A549 (cell line): ENCODE measurements at regions not wholly inside any gene's neighbourhood (a gene's known extent, or its start where the extent isn't known, plus 50 kb on each side); places are given as distances from the start of the nearest gene placed in this dataset.
"Not testable (repeated sequence)": the region's sequence is repeated elsewhere in the genome, so short reads cannot be mapped to it uniquely, and the experiment has no call there.

Source experiments
- ATAC-seq, 2 experiments: fragments of 200-7000 bp in 1 of 2; fragments of >200 bp in 1 of 2; cut with Nextera tagmentation in 1 of 2; cut with Tn5 transposase in 1 of 2; 3 replicates each; pipeline versions ENCODE4 v1.8.0 to v1.9.1; 2018 to 2020; ENCODE audit warnings: mild to moderate bottlenecking in 1 of 2, moderate library complexity in 1 of 2
- CTCF ChIA-PET: fragments of 300-600 bp; sonication (Branson Sonifier 250); formaldehyde crosslinking; extraction: SDS; loops from one replicate; lab custom pipeline; 2021; ENCODE audit warnings: antibody characterized with exemption, inconsistent platforms; lab: Yijun Ruan, JAX
- POLR2A ChIA-PET: fragments of 350-600 bp; formaldehyde crosslinking; extraction: SDS; loops from one replicate; lab custom pipeline; 2021; ENCODE audit warnings: antibody characterized with exemption, inconsistent platforms; lab: Yijun Ruan, JAX
- DNase-seq, 2 experiments: peaks; one replicate each; pipeline versions ENCODE4 v3.0.0 to v3.0.0-alpha.2; 2011 to 2016; ENCODE audit warnings: low read depth in 1 of 2, low spot score in 1 of 2
- FAIRE-seq: peaks from 2 replicates; lab custom pipeline; 2011; peaks lifted over from hg19 to GRCh38; lab: Jason Lieb, UNC
- H3K27ac ChIP-seq, 2 experiments: fragments of >200 bp; sonication (Bioruptor Twin); formaldehyde crosslinking; 3 replicates each; pipeline ENCODE4 v1.5.1; 2016 to 2017
- H3K4me1 ChIP-seq: fragments of >200 bp; sonication (Bioruptor Twin); formaldehyde crosslinking; 3 replicates; pipeline ENCODE4 v1.6.1; 2016
- H3K4me2 ChIP-seq: fragments of >200 bp; sonication (Bioruptor Twin); formaldehyde crosslinking; 3 replicates; pipeline ENCODE4 v1.6.1; 2016
- H3K4me3 ChIP-seq: fragments of >200 bp; sonication (Bioruptor Twin); formaldehyde crosslinking; 3 replicates; pipeline ENCODE4 v1.5.1; 2016
- H3K9me3 ChIP-seq: fragments of >200 bp; sonication (Bioruptor Twin); formaldehyde crosslinking; 3 replicates; pipeline ENCODE4 v1.6.1; 2016
- BHLHE40 ChIP-seq: IDR thresholded peaks from 2 replicates; pipeline ENCODE4 v1.6.1; 2012; ENCODE audit warnings: low read depth, low read length, inconsistent platforms
- CHD2 ChIP-seq: fragments of 150-350 bp; IDR thresholded peaks from 2 replicates; pipeline ENCODE4 v1.6.1; 2014; ENCODE audit warnings: low read length; ENCODE audit not compliant: partially characterized antibody
- CHD4 ChIP-seq: fragments of 200-600 bp; sonication (generic); IDR thresholded peaks from 2 replicates; pipeline ENCODE4 v1.6.1; 2016; ENCODE audit warnings: antibody characterized with exemption, mild to moderate bottlenecking, borderline replicate concordance
- CTCF ChIP-seq: fragments of >200 bp; sonication (Bioruptor Twin); formaldehyde crosslinking; IDR thresholded peaks from 3 replicates; pipeline ENCODE4 v1.5.1; 2016
- EHF ChIP-seq: fragments of 250-450 bp; sonication (Bioruptor Pico); IDR thresholded peaks from 2 replicates; pipeline ENCODE4 v1.5.0; 2020; ENCODE audit warnings: mild to moderate bottlenecking
- ELK1 ChIP-seq: fragments of 150-350 bp; IDR thresholded peaks from 2 replicates; pipeline ENCODE4 v1.6.1; 2014; ENCODE audit warnings: low read depth, mild to moderate bottlenecking, low read length
- EP300 ChIP-seq, 2 experiments: fragments of >200 bp; sonication (Bioruptor Twin); formaldehyde crosslinking; IDR thresholded peaks; 2 replicates in 1 of 2; 3 replicates in 1 of 2; pipeline ENCODE4 v1.6.1; 2016 to 2017
- FOSL2 ChIP-seq, 2 experiments: fragments of 450-650 bp in 1 of 2; fragments of >200 bp in 1 of 2; sonication (Bioruptor Twin) in 1 of 2; formaldehyde crosslinking; IDR thresholded peaks; 2 replicates each; pipeline versions ENCODE4 v1.5.0 to v1.6.1; 2016 to 2020; ENCODE audit warnings: mild to moderate bottlenecking in 1 of 2, moderate library complexity in 1 of 2
- JUNB ChIP-seq: fragments of >200 bp; sonication (Bioruptor Twin); formaldehyde crosslinking; IDR thresholded peaks from 2 replicates; pipeline ENCODE4 v1.6.1; 2016
- KDM1A ChIP-seq: fragments of 200-600 bp; sonication (generic); IDR thresholded peaks from 2 replicates; pipeline ENCODE4 v1.6.1; 2016; ENCODE audit warnings: low read depth, mild to moderate bottlenecking
- MAFK ChIP-seq: fragments of 450-650 bp; IDR thresholded peaks from 2 replicates; pipeline ENCODE4 v1.6.1; 2014; ENCODE audit not compliant: partially characterized antibody
- MYC ChIP-seq: IDR thresholded peaks from 2 replicates; pipeline ENCODE4 v1.6.1; 2012; ENCODE audit warnings: mild to moderate bottlenecking, inconsistent platforms, low read length, improper control_type of control experiment, borderline replicate concordance
- NPAS2 ChIP-seq: fragments of 250-450 bp; sonication (Bioruptor Pico); IDR thresholded peaks from 2 replicates; pipeline ENCODE4 v1.8.0; 2022; ENCODE audit warnings: mild to moderate bottlenecking, moderate library complexity, borderline replicate concordance
- NR3C1 ChIP-seq: fragments of >200 bp; sonication (Bioruptor Twin); formaldehyde crosslinking; IDR thresholded peaks from 3 replicates; pipeline ENCODE4 v1.6.1; 2017
- RNF2 ChIP-seq: fragments of 200-600 bp; sonication (generic); IDR thresholded peaks from 2 replicates; pipeline ENCODE4 v1.6.1; 2016; ENCODE audit warnings: low read depth, mild to moderate bottlenecking, antibody characterized with exemption, moderate library complexity, borderline replicate concordance
- SMC3 ChIP-seq: fragments of >200 bp; sonication (Bioruptor Twin); formaldehyde crosslinking; IDR thresholded peaks from 3 replicates; pipeline ENCODE4 v1.6.1; 2018; ENCODE audit warnings: inconsistent platforms
- SREBF2 ChIP-seq: fragments of 450-650 bp; IDR thresholded peaks from 2 replicates; pipeline ENCODE4 v1.6.1; 2014; ENCODE audit warnings: mild to moderate bottlenecking, moderate library complexity
- ZFP36 ChIP-seq: fragments of 450-650 bp; IDR thresholded peaks from 2 replicates; pipeline ENCODE4 v1.6.1; 2014; ENCODE audit warnings: borderline replicate concordance; ENCODE audit not compliant: partially characterized antibody
- ZSCAN20 ChIP-seq: fragments of 250-450 bp; sonication (Bioruptor Pico); IDR thresholded peaks from 2 replicates; pipeline ENCODE4 v1.8.0; 2022; ENCODE audit warnings: mild to moderate bottlenecking, moderate library complexity
- WGBS: methylation state at CpG from one replicate; pipeline ENCODE4 v1.1.6; 2017; ENCODE audit errors: missing lambda C conversion rate; 5-methylcytosine and 5-hydroxymethylcytosine counted together
- TF ChIP-seq, protein P1 (sequence below): fragments of 250-450 bp; sonication (Bioruptor Pico); IDR thresholded peaks from 2 replicates; pipeline ENCODE4 v1.5.0; 2021; ENCODE audit warnings: mild to moderate bottlenecking, moderate library complexity, borderline replicate concordance
- TF ChIP-seq, protein P2 (sequence below): IDR thresholded peaks from 2 replicates; pipeline ENCODE4 v1.6.1; 2012; ENCODE audit warnings: low read depth, borderline replicate concordance

- TF ChIP-seq, protein P1, sequence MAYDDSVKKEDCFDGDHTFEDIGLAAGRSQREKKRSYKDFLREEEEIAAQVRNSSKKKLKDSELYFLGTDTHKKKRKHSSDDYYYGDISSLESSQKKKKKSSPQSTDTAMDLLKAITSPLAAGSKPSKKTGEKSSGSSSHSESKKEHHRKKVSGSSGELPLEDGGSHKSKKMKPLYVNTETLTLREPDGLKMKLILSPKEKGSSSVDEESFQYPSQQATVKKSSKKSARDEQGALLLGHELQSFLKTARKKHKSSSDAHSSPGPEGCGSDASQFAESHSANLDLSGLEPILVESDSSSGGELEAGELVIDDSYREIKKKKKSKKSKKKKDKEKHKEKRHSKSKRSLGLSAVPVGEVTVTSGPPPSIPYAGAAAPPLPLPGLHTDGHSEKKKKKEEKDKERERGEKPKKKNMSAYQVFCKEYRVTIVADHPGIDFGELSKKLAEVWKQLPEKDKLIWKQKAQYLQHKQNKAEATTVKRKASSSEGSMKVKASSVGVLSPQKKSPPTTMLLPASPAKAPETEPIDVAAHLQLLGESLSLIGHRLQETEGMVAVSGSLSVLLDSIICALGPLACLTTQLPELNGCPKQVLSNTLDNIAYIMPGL (CRISPR knock-in tag), result no peak
- TF ChIP-seq EHF (CRISPR knock-in tag), result no peak
- TF ChIP-seq, all 56 proteins: peak for 0
Observed at GRCh38 chr3:139187648-139188047, 143.0 kb upstream of the PRR23C start (continued).

- Histone ChIP-seq H3K27ac (no peak overlapping the region), H3K4me1 (no peaks in the 10 kb centered on the region), H3K4me3 (no peak overlapping the region)
- POLR2A ChIA-PET, result no interaction called here
- ATAC-seq, result no peak
- CTCF ChIA-PET, result interaction anchor here (0.6 kb wide), 2 partner anchors 544 to 731 kb away, joined by 3 read pairs; no protein-coding TSS in a partner anchor
- no peak for TF ChIP-seq CHD4
- no peak for TF ChIP-seq FOSL2 (IDR thresholded peaks at IDR 0.05)
- no peak for TF ChIP-seq FOSL2 (CRISPR knock-in tag; IDR thresholded peaks at IDR 0.05)
- TF ChIP-seq KDM1A, result no peak
- TF ChIP-seq MAFK, result no peak
- TF ChIP-seq RNF2, result no peak
- TF ChIP-seq NPAS2 (CRISPR knock-in tag), result no peak
- TF ChIP-seq CHD2, result no peak
- TF ChIP-seq ELK1, result no peak
- no peak for TF ChIP-seq ZSCAN20 (CRISPR knock-in tag)
- TF ChIP-seq ZFP36, result no peak
- TF ChIP-seq NR3C1, result no peak
- TF ChIP-seq EP300 (IDR thresholded peaks at IDR 0.05), result no peak
- TF ChIP-seq, protein P2, sequence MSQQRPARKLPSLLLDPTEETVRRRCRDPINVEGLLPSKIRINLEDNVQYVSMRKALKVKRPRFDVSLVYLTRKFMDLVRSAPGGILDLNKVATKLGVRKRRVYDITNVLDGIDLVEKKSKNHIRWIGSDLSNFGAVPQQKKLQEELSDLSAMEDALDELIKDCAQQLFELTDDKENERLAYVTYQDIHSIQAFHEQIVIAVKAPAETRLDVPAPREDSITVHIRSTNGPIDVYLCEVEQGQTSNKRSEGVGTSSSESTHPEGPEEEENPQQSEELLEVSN, result no peak
- no peak for TF ChIP-seq MYC
- no peak for TF ChIP-seq JUNB
- TF ChIP-seq SMC3, result no peak
- no peak for TF ChIP-seq SREBF2
- no peak for TF ChIP-seq CTCF
- TF ChIP-seq BHLHE40, result no peak
- TF ChIP-seq, all 56 proteins: peak for 0
- FAIRE-seq, result no peak
- 75% methylated on average over 5 of the region's 5 CpGs for WGBS
- no peak for DNase-seq
- Histone ChIP-seq H3K9me3 (no peaks in the 10 kb centered on the region), H3K4me2 (no peak overlapping the region)
Observed at GRCh38 chr3:139189943-139190342, 145.3 kb upstream of the PRR23C start.

DNA sequence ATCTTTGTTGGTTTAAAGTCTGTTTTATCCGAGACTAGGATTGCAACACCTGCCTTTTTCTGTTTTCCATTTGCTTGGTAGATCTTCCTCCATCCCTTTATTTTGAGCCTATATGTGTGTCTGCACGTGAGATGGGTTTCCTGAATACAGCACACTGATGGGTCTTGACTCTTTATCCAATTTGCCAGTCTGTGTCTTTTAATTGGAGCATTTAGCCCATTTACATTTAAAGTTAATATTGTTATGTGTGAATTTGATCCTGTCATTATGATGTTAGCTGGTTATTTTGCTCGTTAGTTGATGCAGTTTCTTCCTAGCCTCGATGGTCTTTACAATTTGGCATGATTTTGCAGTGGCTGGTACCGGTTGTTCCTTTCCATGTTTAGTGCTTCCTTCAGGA lies 149.4 kb upstream of the MRPS22 start:
- DNase-seq, CTCF ChIA-PET, H3K4me3 ChIP-seq, H3K4me2 ChIP-seq, FAIRE-seq, H3K4me1 ChIP-seq, ATAC-seq, POLR2A ChIA-PET, H3K27ac ChIP-seq, H3K9me3 ChIP-seq: not testable (repeated sequence)
- 45% methylated on average over 2 of the region's 5 CpGs for WGBS

DNA sequence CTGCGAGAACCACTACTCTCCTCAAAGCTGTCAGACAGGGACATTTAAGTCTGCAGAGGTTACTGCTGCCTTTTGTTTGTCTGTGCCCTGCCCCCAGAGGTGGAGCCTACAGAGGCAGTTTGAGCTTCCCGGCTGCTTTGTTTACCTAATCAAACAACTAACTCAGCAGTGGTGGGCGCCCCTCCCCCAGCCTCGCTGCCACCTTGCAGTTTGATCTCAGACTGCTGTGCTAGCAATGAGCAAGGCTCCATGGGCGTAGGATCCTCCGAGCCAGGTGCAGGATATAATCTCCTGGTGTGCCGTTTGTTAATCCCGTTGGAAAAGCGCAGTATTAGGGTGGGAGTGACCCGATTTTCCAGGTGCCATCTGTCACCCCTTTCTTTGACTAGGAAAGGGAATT lies 147.7 kb upstream of the MRPS22 start:
- ATAC-seq, H3K4me3 ChIP-seq, H3K4me1 ChIP-seq, H3K4me2 ChIP-seq, H3K27ac ChIP-seq, CTCF ChIA-PET, POLR2A ChIA-PET, FAIRE-seq, H3K9me3 ChIP-seq, DNase-seq: not testable (repeated sequence)
- WGBS, result 53% methylated on average over 5 of the region's 10 CpGs
